SKM-1 treated with dmso at 0.1 percent for 144 hours (cell line): ENCODE measurements at regions not wholly inside any gene's neighbourhood (a gene's known extent, or its start where the extent isn't known, plus 50 kb on each side); places are given as distances from the start of the nearest gene placed in this dataset.

ENCODE experiments used
- DNase-seq: peaks from one replicate; lab custom pipeline; 2025; ENCODE audit not compliant: unreplicated experiment; lab: John Stamatoyannopoulos, UW

DNA sequence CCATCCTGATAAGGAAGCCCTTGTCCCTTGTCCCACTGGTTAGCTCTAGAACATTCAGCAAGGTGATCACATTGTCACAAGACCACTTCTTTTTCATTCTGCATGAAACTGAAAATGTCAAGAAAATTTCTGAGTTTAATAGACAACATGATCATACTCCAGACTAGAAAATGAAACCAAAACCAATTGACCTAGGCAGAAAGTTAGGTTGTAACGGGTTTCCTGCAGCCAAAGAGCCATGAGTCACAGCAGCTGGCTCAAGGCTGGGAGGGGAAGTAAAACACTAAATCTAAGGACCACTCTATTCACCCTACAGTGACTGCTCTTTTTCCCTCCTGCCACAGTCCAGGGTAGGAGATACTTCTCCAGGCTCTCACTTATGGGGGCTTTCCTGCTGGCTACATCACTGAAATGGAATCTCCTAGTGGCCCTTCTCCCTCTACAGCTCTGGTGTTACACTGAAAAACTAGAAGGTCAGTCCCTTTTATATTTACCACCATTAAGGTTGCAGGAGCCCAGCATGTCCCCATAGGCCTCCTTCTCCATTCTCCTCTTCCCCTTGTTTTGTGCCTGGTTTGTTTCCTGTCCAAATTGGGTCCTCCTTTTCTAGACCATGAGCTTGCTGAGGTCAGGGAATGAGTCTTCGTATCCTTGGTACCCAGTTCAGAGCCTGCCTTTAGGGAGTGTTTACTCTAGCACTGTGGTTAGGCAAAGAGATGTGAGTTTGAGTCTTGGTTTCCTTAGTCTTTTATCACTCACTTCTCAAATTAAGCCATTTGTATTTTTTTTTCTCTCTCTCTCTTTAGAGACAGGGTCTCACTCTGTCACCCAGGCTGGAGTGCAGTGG, 236.5 kb upstream of the JUN start:
- DNase-seq: peak; percentile 58

DNA sequence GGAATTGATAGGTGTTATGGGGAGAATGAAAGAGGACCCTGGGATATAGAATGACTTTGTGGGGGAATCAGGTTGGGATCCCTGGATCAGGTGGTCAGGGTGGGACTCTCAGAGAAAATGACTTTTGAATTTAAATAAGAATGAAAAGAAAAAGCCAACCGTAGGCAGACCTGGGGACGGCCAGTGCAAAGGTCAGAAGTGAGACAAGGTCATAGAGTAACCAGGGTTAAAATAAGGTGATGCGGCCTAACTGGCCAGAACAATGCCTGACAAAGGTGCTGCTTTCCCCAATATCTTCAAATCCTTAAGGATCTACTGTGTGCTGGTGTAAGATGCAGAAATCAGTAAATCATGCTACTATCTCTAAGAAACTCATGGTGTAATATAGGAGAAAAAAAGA, 238.4 kb upstream of the JUN start:
- no peak for DNase-seq

DNA sequence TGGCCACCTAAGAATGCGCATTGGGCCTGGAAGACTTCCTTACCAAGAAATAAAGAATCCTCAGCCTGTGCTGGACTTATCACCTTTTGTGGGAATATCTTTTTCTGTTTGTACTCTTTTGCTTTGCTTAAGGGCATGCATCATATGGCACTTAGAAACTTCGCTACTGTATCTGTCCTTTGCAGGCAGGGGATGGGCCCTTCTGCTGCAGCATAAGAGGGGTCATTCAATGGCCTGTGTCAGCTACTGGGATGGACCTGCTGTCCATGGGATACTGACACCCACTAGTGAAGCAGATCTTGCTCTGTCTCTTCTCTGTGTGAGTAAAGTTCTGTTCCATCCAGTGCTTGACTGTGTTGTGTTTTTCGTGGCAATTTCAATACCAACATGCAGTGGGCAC, 239.0 kb upstream of the JUN start:
- no peak for DNase-seq

DNA sequence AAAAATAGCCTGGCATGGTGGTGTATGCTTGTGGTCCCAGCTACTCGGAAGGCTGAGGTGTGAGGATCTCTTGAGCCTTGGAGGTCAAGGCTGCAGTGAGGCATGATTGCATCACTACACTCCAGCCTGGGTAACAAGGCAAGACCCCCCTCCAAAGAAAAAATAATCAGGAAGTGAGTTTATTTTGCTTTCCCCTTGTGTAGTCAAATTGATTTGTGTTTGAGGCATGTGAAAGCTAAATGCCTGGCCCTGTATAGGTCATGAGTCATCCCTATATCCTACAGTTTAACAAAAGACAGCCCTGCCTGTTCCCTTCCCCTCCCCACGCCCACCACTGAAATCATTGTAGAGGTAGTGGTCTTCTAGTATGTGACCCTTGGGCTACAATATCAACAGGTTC, 241.4 kb upstream of the JUN start:
- DNase-seq: no peak

DNA sequence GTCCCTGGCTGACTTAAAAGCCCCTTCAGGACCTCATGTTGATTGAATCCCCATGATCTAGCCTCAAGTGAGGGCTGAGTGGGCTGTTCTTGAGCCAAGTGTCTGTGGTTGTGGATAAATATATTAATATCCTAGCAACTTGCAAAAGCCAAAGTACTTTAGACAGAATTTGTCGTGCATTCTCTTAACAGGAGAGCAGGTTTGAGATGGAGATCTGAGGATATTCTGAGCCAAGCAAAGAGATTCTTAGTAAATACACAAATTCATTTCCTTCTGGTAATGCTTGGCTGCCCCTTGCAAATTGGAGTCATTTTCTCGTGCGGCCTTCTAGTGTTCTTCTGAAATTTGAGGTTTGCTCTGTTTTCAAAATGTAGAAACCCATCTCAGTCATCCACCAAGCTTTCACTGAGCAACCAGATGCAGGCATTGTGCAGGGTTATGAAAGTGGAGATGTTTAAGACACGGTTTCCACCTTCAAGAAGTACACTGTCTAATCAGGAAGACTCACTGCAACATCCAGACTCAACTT, 242.1 kb upstream of the JUN start:
- DNase-seq: no peak

DNA sequence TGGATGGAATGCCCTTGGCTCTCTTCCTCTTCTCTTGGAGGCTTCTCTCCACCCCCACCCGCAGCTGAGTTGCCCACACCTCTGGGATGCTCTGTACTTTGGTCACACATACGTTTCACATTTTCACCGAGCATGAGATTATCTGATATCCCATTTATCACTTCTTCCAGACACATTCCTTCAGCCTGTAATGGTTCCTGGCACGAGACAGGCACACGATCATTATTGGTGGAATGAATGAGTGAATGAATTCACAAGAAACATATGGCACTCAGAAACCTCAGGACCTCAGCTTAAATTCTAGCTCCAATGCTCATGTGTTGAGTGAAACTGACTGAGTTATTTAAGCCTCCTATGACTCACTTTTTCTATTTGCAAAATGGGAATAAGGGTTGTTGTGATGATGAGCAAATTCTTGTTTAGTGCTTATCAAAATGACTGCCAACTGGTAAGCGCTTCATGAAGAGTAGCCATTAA, 242.7 kb upstream of the JUN start:
- no peak for DNase-seq

DNA sequence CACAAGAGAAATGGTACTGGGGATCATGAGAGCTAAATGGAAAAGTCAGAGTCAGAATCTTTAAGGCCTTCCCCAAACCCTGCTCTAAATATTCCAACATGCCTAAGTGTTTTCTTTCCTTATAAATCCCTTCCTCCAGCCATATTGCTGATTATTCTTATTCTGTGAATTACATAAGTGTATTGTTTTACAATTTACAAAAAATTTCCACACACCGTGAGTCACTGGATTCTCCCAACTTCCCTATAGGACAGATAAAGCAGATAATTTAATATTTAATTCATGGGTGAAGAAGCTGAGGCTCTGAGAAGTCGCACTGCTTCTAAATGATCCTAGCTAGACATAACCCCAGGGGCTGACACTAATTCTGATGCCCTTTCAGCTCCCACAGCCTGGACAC, 243.3 kb upstream of the JUN start:
- DNase-seq: no peak

DNA sequence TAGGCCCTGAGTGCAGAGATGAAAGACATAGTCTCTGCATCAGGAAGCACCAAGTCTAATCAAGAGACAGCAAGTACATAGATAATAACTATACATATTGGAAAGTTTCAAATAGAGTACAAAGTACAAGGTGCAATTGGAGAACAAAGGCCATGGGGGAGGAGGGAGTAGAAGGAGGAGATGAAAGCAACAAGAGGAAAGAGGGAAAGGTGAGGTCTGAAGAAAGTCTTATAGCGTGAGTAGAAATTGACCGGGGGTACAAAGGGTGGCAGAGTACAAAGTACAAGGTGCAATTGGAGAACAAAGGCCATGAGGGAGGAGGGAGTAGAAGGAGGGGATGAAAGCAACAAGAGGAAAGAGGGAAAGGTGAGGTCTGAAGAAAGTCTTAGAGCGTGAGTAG, 244.2 kb upstream of the JUN start:
- no peak for DNase-seq

DNA sequence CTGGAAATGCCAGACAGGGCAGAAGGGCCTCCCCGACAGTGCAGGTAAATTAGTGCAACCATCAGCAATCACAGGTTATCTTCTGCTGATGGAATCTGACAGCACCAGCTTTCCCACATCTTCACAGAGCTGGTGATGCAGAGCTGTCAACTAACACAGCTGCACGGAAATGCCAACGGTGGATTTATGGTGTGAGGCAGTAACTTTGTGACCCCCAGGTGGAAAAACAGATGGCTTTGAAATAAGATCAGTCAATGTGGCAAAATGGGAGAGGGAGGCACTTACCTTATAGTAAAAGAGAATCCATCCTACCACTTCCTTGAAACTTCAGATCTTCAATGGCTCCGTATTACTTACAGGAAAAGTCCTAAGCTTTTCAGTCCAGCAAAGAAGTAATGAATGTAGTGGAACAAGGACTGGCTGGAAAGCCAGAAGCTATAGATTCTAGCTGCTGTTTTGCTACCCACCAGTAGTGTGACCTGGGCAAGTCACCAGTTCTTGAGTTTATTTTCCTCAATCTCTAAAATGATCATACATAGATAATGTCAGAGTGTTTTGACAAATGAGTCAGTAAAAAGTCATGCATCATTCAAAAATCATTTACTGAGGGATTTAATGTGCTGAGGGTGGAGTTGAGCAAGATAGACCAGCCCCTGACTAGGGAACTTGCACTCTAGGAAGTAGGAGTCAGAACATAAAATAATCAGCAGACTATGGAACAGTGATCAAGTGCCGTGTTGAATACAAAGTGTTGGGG, 245.7 kb upstream of the JUN start:
- DNase-seq: no peak

DNA sequence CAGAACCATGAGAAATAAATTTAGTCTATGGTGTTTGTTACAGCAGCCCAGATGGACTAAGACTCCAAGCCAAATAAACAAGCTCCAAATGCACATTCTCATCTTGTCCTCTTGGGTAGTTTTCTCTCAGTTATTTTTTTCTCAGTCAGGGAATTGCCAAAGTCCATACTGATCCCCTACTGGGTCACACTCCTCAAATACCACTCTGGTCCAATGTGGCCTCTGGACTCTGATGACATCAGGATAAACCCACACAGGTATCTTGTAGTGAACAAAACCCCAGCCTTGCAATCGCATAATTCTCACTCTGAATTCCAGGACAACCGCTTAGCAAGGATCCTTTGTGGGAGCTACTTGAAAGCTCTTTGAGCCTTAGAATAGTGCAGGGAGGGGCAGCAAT, 248.4 kb upstream of the JUN start:
- no peak for DNase-seq

DNA sequence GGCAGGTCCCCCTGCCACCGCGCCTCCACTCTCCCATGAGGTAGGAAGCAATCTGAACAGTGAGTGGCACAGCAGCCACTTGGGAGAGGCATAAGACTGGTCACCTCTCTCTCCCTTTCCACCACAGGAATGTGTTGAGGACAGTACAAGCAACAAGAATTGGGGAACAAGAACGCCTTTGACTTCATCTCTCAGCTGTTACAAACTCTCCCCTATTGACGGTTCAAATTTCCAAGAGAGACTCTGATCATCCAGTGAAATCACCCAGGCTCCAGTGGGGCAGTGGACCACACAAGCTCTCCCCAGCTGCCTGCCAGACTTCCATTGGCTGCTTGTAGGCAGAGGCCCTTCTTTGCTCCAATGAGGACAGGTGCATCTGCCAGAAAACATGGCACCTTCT, 249.9 kb upstream of the JUN start:
- no peak for DNase-seq

DNA sequence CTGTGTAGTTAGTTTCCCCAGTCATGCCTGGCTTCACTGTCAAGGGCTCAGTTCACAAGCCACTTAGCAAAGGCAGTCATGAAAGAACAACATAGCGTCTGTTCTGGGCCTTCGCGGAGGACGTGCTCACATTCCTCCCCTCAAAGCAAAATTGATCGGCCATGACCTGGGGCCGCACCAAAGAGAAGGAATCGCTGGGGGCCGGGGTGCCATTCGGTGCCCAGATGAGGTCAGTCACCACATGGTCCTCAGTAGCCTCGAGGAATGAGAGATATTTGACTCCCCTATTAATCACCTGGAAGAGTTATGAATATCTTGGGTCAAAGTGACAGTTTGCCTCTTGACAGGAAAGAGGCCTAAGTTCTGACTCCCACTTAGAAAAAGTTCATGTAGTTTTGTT, 251.1 kb upstream of the JUN start:
- no peak for DNase-seq

DNA sequence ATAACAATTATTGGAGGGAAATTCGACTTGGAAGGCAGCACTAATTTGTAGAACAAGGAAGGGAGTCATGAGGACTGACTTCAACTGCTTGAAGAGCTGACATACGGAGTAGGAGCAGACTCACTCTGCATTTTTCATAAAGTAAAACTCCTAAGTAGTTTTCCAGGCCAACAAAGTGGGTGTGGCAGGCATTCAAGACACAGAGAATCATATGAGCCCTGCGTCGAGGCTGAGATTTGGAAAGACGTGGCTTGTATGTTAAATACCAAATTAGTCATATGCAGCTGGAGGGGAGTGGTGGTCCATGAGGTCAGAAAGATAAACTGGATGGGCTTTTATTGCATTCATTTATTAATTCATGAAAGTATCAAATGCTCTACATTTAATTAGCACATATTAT, 255.7 kb upstream of the JUN start:
- DNase-seq: no peak

DNA sequence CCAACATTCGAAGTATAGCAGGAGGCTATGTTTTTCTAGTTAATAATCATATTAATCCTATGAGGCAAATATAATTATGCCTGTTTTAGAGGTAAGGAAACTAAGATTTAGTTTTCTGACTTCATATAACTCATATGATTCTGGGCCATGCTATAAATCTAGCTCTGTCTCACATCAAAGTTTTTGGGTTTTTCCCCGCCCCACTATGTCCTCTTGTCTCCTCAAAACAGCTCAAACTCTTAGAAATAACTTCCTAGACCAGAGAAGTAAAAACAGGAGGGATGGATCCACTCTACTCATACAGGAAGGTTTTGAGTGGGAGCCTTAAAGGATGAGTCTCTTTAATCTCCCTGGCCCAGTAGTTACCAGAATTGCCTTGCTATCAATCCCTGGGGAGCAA, 256.4 kb upstream of the FGGY start:
- DNase-seq: no peak

DNA sequence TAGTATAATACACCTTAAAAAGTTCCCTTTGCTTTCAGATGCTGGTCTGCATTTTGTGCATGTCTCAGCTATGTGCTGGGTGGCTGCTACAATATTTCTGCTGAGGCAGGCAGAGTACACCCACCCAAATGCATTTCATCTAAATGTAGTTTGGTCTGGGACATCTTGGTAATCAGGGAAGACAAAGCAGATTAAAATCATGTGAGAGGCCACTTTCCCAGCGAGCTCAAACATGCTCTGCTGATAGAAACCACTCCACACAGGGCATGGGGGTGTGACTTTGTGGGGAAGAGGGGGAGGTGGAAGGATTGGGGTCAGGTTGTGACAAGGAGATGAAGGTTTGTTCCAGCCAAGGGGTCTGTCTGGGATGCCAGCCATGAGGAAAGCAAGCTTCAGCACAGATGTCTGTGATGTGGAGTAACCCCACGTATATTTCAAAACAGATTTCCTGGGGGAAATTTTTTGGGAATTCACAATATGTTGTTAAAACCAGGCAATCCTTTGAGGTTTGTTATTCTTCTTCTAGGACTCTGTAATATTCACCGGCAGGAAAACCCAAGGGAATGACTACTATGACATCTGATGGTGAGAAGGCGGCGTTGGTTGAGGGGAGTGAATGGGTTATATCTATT, 255.1 kb upstream of the FGGY start:
- DNase-seq: no peak

DNA sequence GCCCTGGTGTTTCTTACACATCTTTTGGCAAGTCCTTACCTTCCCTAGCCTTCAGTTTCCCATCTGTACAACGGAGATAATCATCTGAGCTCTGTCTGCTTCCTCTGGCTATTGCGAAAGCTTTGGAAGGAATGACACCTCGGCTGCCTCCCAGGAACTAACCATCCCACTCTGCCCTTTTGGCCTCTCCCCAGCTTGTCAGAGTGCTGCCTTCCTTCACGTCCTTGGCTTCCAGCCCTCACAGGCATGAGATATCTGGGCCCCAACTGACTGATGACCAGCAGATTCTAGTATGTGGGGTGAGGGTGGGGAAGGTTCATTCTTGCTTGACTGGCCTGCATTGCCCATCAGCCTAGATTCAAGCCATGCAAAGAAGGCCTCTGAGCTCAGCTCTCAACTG, 253.1 kb upstream of the FGGY start:
- no peak for DNase-seq

DNA sequence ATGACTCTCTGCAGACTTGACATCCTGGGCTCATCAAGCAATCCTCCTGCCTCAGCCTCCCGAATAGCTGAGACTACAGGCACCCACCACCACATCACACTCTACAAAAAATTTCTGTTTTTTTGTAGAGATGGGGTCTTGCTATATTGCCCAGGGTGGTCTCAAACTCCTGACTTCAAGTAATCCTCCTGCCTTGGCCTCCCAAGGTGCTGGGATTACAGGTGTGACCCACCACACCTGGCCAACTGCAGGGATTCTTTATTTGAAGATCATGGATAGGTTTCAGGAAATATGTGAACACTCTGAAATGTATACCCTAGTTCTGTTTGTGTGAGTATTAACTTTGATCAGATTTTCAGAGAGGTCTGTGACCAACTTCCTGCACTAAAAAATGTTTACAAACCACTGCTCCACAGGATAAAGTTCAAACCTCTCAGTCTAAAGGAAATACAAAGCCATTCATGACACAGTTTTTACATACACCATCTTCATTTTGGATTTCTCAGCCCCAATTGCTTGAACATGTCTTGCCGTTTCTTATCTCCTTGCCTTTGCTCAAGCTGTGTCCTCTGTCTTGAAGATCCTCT, 252.3 kb upstream of the FGGY start:
- no peak for DNase-seq

DNA sequence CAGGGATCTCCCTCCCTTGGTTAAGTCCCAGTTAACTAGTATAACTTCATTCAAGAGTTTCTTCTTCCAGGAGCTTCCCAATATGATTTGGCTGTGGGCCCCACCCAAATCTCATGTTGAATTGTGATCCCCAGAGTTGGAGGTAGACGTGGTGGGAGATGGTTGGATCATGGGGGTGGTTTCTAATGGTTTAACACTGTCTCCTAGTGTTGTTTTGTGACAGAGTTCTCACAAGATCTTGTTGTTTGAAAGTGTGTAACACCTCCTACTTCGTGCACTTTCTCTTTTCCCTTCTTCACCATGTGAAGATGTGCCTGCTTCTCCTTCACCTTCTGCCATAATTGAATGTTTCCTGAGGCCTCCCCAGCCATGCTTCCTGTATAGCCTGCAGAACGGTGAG, 251.8 kb upstream of the FGGY start:
- no peak for DNase-seq

DNA sequence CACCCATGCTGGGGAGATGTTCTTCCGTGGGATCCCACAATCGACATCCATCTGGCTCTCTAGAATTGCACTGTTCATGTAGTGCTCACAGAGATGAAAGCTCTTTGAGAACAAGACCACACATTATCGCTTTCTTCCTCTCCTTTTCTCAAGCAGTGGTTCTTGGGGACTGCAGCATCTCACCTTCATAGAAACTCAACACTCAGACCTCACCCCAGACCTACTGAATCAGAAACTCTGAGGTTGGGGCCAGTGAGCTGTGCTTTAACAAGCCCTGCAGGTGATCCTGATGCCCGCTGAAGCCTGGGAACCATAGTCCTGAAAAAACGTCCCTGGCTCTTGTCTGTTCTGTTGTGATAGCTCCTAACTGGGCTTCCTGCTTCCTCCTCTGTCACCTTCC, 251.3 kb upstream of the FGGY start:
- DNase-seq: no peak

DNA sequence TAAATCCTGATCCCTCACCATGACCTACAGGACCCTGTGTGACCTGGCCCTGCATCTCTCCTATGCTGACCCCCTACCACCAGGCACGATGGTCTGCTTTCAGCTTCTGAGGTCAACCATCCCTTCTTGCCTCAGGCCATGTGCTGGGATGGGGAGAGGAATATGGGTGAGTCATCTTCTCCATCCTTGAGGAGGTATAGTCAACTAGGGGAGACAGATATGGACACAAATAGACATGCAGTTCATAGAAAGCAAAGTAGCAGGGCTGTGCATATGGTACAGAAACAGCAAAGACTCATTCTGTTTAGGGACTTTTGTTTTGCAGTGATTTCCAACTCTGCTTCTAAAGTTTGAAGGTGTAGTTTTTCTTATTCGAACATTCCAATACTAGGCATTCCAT, 250.8 kb upstream of the FGGY start:
- DNase-seq: no peak

DNA sequence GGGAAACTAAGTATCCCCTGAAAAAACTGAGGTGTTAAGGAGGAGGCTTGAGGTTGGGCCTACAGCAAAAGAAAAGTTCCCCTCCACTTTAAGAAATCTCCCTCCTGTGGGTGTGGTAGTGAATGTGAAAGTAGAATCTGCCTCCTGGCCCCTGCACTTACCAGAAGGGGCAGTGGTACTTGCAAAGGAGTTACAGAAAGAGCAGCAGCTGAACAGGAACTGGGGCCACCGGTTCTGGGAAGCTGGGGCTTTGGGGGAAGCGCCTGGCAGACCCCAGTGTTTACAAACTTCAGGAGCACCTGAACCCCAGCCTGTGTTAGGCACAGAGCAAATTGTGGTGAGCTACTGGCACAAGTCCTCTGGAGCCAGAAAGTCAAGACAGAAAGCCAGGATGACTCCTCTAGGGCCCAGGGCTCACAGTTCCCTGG, 250.2 kb upstream of the FGGY start:
- DNase-seq: no peak
